K562 (cell line): ENCODE measurements at regions not wholly inside any gene's neighbourhood (a gene's known extent, or its start where the extent isn't known, plus 50 kb on each side); places are given as distances from the start of the nearest gene placed in this dataset.

ENCODE experiments used
- ATAC-seq: fragments of 200-7000 bp; cut with Tn5 transposase; 3 replicates; pipeline ENCODE4 v1.9.1; 2020; ENCODE audit warnings: moderate library complexity
- BruUV-seq: library from RNA; stranded (reverse); fragments of 400-500 nt; replicated peaks from 2 replicates; lab custom pipeline; 2021; lab: Mats Ljungman, UMichigan
- CTCF ChIA-PET: fragments of 300-600 bp; formaldehyde crosslinking; extraction: SDS; loops from one replicate; lab custom pipeline; 2021; ENCODE audit warnings: low intra/inter-chr PET ratio; lab: Yijun Ruan, JAX
- POLR2A ChIA-PET: fragments of 300-600, 350-650 bp; sonication (Branson Sonifier 250); formaldehyde crosslinking; extraction: SDS; loops from one replicate; lab custom pipeline; 2021; ENCODE audit warnings: antibody characterized with exemption, inconsistent platforms; lab: Yijun Ruan, JAX
- DNase-seq, 4 experiments: peaks; one replicate each; pipeline versions ENCODE4 v3.0.0 to v3.0.0-alpha.2; 2011 to 2018; ENCODE audit warnings: low spot score in 3 of 4, mixed read lengths in 3 of 4; ENCODE audit errors: extremely low read depth in 1 of 4
- FAIRE-seq: peaks from 2 replicates; lab custom pipeline; 2011; peaks lifted over from hg19 to GRCh38; lab: Jason Lieb, UNC
- H2AFZ ChIP-seq: 2 replicates; pipeline ENCODE4 v1.6.0; 2011; ENCODE audit warnings: low read depth, low read length, control low read depth, inconsistent platforms
- H3K27ac ChIP-seq: fragments of 200-600 bp; 3 replicates; pipeline ENCODE4 v1.8.0; 2011; ENCODE audit warnings: low read depth, mild to moderate bottlenecking, control low read depth, inconsistent platforms, low read length, moderate library complexity, mixed read lengths; ENCODE audit errors: extremely low read depth
- H3K27me3 ChIP-seq, 2 experiments: fragments of 300-600 bp in 1 of 2; 2 replicates in 1 of 2; 3 replicates in 1 of 2; pipeline versions ENCODE4 v1.6.0 to v1.8.0; 2011; ENCODE audit warnings: inconsistent platforms in 2 of 2, low read length in 2 of 2, mild to moderate bottlenecking in 1 of 2, mixed read lengths in 1 of 2, moderate library complexity in 1 of 2; ENCODE audit not compliant: control insufficient read depth in 2 of 2, insufficient read depth in 2 of 2
- H3K36me3 ChIP-seq: fragments of 300-600 bp; 3 replicates; pipeline ENCODE4 v1.8.0; 2011; ENCODE audit warnings: mild to moderate bottlenecking, low read length, inconsistent platforms; ENCODE audit not compliant: control insufficient read depth, insufficient read depth
- H3K4me1 ChIP-seq, 2 experiments: fragments of 200-600 bp in 1 of 2; replicated peaks in 1 of 2; 2 replicates in 1 of 2; 3 replicates in 1 of 2; pipeline versions ENCODE4 v1.5.1 to v1.8.0; 2011; ENCODE audit warnings: inconsistent platforms in 2 of 2, low read length in 2 of 2, mild to moderate bottlenecking in 1 of 2, mixed read lengths in 1 of 2, moderate library complexity in 1 of 2; ENCODE audit not compliant: control insufficient read depth in 2 of 2, insufficient read depth in 2 of 2
- H3K4me2 ChIP-seq: 2 replicates; pipeline ENCODE4 v1.6.1; 2011; ENCODE audit warnings: low read length, control low read depth, inconsistent platforms, mixed read lengths; ENCODE audit not compliant: insufficient read depth
- H3K4me3 ChIP-seq: fragments of 200-600 bp; sonication (generic), shearing (Covaris generic); 2 replicates; pipeline ENCODE4 v1.5.1; 2016; ENCODE audit warnings: control low read depth, inconsistent platforms
- H3K79me2 ChIP-seq: fragments of 200-600 bp; 3 replicates; pipeline ENCODE4 v1.8.0; 2011; ENCODE audit warnings: low read length, inconsistent platforms; ENCODE audit not compliant: control insufficient read depth, insufficient read depth
- H3K9ac ChIP-seq, 2 experiments: 2 replicates each; pipeline versions ENCODE4 v1.6.0 to v1.6.1; 2011; ENCODE audit warnings: low read depth in 2 of 2, low read length in 2 of 2, control low read depth in 1 of 2, inconsistent platforms in 1 of 2, mild to moderate bottlenecking in 1 of 2, mixed read lengths in 1 of 2; ENCODE audit not compliant: insufficient read depth in 1 of 2
- H3K9me1 ChIP-seq: one replicate; pipeline ENCODE4 v1.6.0; 2011; ENCODE audit warnings: inconsistent platforms, mild to moderate bottlenecking, low read length, moderate library complexity; ENCODE audit not compliant: control insufficient read depth, insufficient read depth
- H3K9me3 ChIP-seq: replicated peaks from 2 replicates; pipeline ENCODE4 v1.5.1; 2011; ENCODE audit warnings: low read depth, low read length, inconsistent platforms; ENCODE audit not compliant: control insufficient read depth, insufficient read depth
- H4K20me1 ChIP-seq: replicated peaks from 2 replicates; pipeline ENCODE4 v1.6.1; 2011; ENCODE audit warnings: low read length, inconsistent platforms, mixed read lengths; ENCODE audit not compliant: control insufficient read depth, insufficient read depth
- CREB1 ChIP-seq, 2 experiments: sonication (generic) in 1 of 2; formaldehyde crosslinking in 1 of 2; IDR thresholded peaks; 2 replicates each; pipeline versions ENCODE4 v1.6.1 to v1.8.0; 2012 to 2022; ENCODE audit warnings: inconsistent platforms in 1 of 2, mild to moderate bottlenecking in 1 of 2, missing genetic modification reagents in 1 of 2, moderate library complexity in 1 of 2
- DEAF1 ChIP-seq: fragments of 450-650 bp; formaldehyde crosslinking; IDR thresholded peaks from 2 replicates; pipeline ENCODE4 v1.4.0; 2020; ENCODE audit warnings: mild to moderate bottlenecking, moderate library complexity
- HES1 ChIP-seq: fragments of 450-650 bp; IDR thresholded peaks from 2 replicates; pipeline ENCODE4 v1.6.1; 2016; ENCODE audit warnings: low read depth, mild to moderate bottlenecking, moderate library complexity
- MCM2 ChIP-seq: fragments of 450-650 bp; IDR thresholded peaks from 2 replicates; pipeline ENCODE4 v1.6.1; 2017; ENCODE audit warnings: low read depth, mild to moderate bottlenecking
- NFRKB ChIP-seq: fragments of 450-650 bp; IDR thresholded peaks from 2 replicates; pipeline ENCODE4 v1.6.1; 2016; ENCODE audit warnings: low read depth
- PTTG1 ChIP-seq: fragments of 450-650 bp; IDR thresholded peaks from 2 replicates; pipeline ENCODE4 v1.6.1; 2016; ENCODE audit warnings: low read depth, mild to moderate bottlenecking, missing genetic modification characterization, missing compliant biosample characterization
- SAFB2 ChIP-seq: fragments of 200-400 bp; formaldehyde crosslinking; IDR thresholded peaks from 2 replicates; pipeline ENCODE4 v1.6.1; 2018; ENCODE audit warnings: borderline replicate concordance, low read length, low read depth, moderate library complexity; ENCODE audit not compliant: severe bottlenecking
- SMARCE1 ChIP-seq: fragments of 450-650 bp; IDR thresholded peaks from 2 replicates; pipeline ENCODE4 v1.7.1; 2016; ENCODE audit warnings: mild to moderate bottlenecking
- TFAP4 ChIP-seq: sonication (generic); formaldehyde crosslinking; IDR thresholded peaks from 2 replicates; pipeline ENCODE4 v1.8.0; 2022; ENCODE audit warnings: missing genetic modification reagents, mild to moderate bottlenecking, moderate library complexity, borderline replicate concordance
- ZNF282 ChIP-seq: sonication (generic); formaldehyde crosslinking; IDR thresholded peaks from 2 replicates; pipeline ENCODE4 v1.8.1; 2023; ENCODE audit warnings: missing genetic modification reagents
- ZNF717 ChIP-seq: fragments of 250-450 bp; sonication (Bioruptor Pico); IDR thresholded peaks from 2 replicates; pipeline ENCODE4 v1.5.0; 2021
- WGBS: fragments of 100-300 bp; shearing (Covaris generic); methylation state at CpG from one replicate; pipeline ENCODE4 v1.1.6; 2016; ENCODE audit warnings: low coverage, mixed read lengths; ENCODE audit not compliant: insufficient coverage; ENCODE audit errors: missing lambda C conversion rate; 5-methylcytosine and 5-hydroxymethylcytosine counted together
- in situ Hi-C: fragments of 300-500 bp; cut with MboI; formaldehyde crosslinking; loops from 4 replicates; pipeline ENCODE4 v1.15.0; 2018; ENCODE audit warnings: inconsistent platforms, mixed read lengths
- intact Hi-C: fragments of 100-400 bp; cut with micrococcal nuclease; formaldehyde crosslinking; loops from 2 replicates; pipeline ENCODE4 v1.14.2; 2022
- TF ChIP-seq, protein P1 (sequence below): sonication (generic); formaldehyde crosslinking; IDR thresholded peaks from 2 replicates; pipeline ENCODE4 v1.8.0; 2023; ENCODE audit warnings: mild to moderate bottlenecking, missing genetic modification reagents

- Histone ChIP-seq H3K4me1 (no peaks in the 10 kb centered on the region), H4K20me1 (no peaks in the 10 kb centered on the region), H3K9ac (no peak overlapping the region), H3K9me3 (no peaks in the 10 kb centered on the region), H2AFZ (no peak overlapping the region), H3K4me2 (no peak overlapping the region), H3K79me2 (no peaks in the 10 kb centered on the region), H3K27ac (no peak overlapping the region), H3K4me3 (no peak overlapping the region), H3K27me3 (no peaks in the 10 kb centered on the region), H3K9me1 (no peaks in the 10 kb centered on the region), H3K36me3 (no peaks in the 10 kb centered on the region)
- CTCF ChIA-PET: no interaction called here
- POLR2A ChIA-PET: no interaction called here
- no TSS peak for BruUV-seq
- FAIRE-seq (no peak), DNase-seq (no peak), ATAC-seq (no peak)
- TF ChIP-seq DEAF1 (CRISPR knock-in tag) (no peak), MCM2 (no peak), TFAP4 (CRISPR knock-in tag) (no peak), NFRKB (no peak), ZNF282 (CRISPR knock-in tag) (no peak), PTTG1 (tag) (no peak), SMARCE1 (no peak), HES1 (no peak), SAFB2 (no peak), CREB1 (IDR thresholded peaks at IDR 0.05) (no peak), CREB1 (CRISPR knock-in tag; IDR thresholded peaks at IDR 0.05) (no peak), ZNF717 (CRISPR knock-in tag) (no peak)
- TF ChIP-seq, protein P1, sequence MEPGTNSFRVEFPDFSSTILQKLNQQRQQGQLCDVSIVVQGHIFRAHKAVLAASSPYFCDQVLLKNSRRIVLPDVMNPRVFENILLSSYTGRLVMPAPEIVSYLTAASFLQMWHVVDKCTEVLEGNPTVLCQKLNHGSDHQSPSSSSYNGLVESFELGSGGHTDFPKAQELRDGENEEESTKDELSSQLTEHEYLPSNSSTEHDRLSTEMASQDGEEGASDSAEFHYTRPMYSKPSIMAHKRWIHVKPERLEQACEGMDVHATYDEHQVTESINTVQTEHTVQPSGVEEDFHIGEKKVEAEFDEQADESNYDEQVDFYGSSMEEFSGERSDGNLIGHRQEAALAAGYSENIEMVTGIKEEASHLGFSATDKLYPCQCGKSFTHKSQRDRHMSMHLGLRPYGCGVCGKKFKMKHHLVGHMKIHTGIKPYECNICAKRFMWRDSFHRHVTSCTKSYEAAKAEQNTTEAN (CRISPR knock-in tag): no peak
- in situ Hi-C loops (no loop called here), intact Hi-C loops (no loop called here)
- WGBS: 0% methylated on average over 1 of the region's 1 CpG
These were observed 492.0 kb upstream of the JAG1 start for GRCh38 chr20:11165789-11166188.
